DMS 273 treated with DMSO at 0.1 percent for 48 hours (cell line): ENCODE measurements at regions not wholly inside any gene's neighbourhood (a gene's known extent, or its start where the extent isn't known, plus 50 kb on each side); places are given as distances from the start of the nearest gene placed in this dataset.
"Not testable (repeated sequence)": the region's sequence is repeated elsewhere in the genome, so short reads cannot be mapped to it uniquely, and the experiment has no call there.

ENCODE experiments used
- DNase-seq: peaks from one replicate; lab custom pipeline; 2025; lab: John Stamatoyannopoulos, UW

GRCh38 chr7:153006911-153007310 lies 247.4 kb downstream of the ACTR3B start:
- DNase-seq = no peak

GRCh38 chr7:153010416-153010815 lies 250.9 kb downstream of the ACTR3B start:
- DNase-seq = no peak

GRCh38 chr7:153012203-153012602 lies 252.7 kb downstream of the ACTR3B start:
- DNase-seq = no peak

- no peak for DNase-seq
Measured at GRCh38 chr7:153017223-153017622, 257.7 kb downstream of the ACTR3B start.

- no peak for DNase-seq
Measured at GRCh38 chr7:153021542-153021941, 262.0 kb downstream of the ACTR3B start.

GRCh38 chr7:153022475-153023193 lies 263.1 kb downstream of the ACTR3B start:
- no peak for DNase-seq

- no peak for DNase-seq
Measured at GRCh38 chr7:153023194-153023592, 263.6 kb downstream of the ACTR3B start.

- no peak for DNase-seq
Measured at GRCh38 chr7:153027210-153027609, 267.7 kb downstream of the ACTR3B start.

GRCh38 chr7:153027904-153028303 lies 268.4 kb downstream of the ACTR3B start:
- DNase-seq = no peak

GRCh38 chr7:153030976-153031375 lies 271.4 kb downstream of the ACTR3B start:
- DNase-seq = no peak

GRCh38 chr7:153034791-153035190 lies 275.2 kb downstream of the ACTR3B start:
- DNase-seq = no peak

- DNase-seq = no peak
Measured at GRCh38 chr7:153036396-153037063, 277.0 kb downstream of the ACTR3B start.

GRCh38 chr7:153043440-153043839 lies 283.9 kb downstream of the ACTR3B start:
- DNase-seq = no peak

- DNase-seq = no peak
Measured at GRCh38 chr7:153044981-153045380, 285.4 kb downstream of the ACTR3B start.

GRCh38 chr7:153047079-153047959 lies 287.8 kb downstream of the ACTR3B start:
- DNase-seq = no peak

- no peak for DNase-seq
Measured at GRCh38 chr7:153052206-153052605, 292.7 kb downstream of the ACTR3B start.

GRCh38 chr7:153061910-153062528 lies 302.5 kb downstream of the ACTR3B start:
- no peak for DNase-seq

- DNase-seq = no peak
Measured at GRCh38 chr7:153065051-153065450, 305.5 kb downstream of the ACTR3B start.

- DNase-seq = no peak
Measured at GRCh38 chr7:153066711-153067110, 307.2 kb downstream of the ACTR3B start.

- no peak for DNase-seq
Measured at GRCh38 chr7:153070141-153070540, 310.6 kb downstream of the ACTR3B start.

GRCh38 chr7:153072806-153073205 lies 313.3 kb downstream of the ACTR3B start:
- DNase-seq = no peak

GRCh38 chr7:153076289-153076688 lies 316.7 kb downstream of the ACTR3B start:
- DNase-seq = not testable (repeated sequence)
